ENCODE measurements at regions not wholly inside any gene's neighbourhood (a gene's known extent, or its start where the extent isn't known, plus 50 kb on each side); places are given as distances from the start of the nearest gene placed in this dataset.
A peak's percentile ranks its signal among the peaks of the same experiment; 100 is the strongest.

- DNase-seq: no peak
These were observed 153.0 kb upstream of the SMIM23 start for GRCh38 chr5:171632616-171633015.

DNA sequence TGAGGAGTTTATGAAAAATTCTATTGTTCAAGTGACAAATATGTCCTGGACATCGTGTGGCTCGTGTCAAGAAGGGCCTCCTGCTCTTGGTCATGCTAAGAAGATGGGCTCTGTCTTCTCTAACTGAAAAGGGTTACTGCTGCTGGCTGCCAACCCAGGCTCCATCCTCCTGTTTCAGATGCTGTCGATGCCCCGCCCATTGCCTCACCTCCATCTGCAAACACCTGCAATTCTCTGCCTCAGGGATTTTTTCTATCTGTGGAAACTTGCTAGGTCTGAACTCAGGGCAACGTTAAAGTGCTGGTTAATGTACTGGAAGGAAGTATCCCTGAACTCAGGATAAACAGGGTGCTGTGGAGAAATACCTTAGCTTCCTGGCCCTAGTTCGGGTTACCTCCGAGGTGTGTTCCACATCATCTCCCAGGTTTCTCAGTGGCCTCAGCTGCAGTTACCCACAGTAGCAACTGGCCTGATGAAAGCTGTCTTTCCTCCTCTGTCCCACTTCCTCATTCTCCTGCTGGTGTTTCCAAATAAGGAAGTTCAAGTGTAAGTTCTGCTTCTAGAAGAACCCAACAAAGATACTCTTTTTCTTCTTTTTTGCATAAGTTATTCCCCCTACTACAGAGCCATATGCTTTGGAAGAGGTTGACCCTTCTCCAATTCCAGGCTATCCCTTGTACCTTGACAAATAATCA lies 151.7 kb upstream of the SMIM23 start:
- DNase-seq: no peak

DNA sequence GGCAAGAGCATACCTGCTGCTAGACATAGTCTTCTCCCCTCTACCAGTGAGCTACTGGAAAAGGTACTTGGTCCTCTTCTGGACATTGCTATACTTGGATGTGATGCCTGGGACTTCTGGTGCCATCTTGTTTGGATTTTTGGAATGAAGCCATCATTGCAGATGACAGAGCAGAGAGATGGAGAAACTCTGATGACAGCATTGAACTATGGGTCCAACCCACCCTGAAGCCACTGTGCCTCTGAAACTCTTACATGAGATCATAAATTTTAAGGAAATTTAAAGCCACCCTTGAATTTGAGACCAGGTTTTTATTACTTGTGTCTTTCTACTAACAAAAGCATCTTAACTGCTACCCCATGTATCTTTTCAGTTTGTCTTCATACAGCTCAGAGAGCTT lies 151.1 kb upstream of the SMIM23 start:
- no peak for DNase-seq

DNA sequence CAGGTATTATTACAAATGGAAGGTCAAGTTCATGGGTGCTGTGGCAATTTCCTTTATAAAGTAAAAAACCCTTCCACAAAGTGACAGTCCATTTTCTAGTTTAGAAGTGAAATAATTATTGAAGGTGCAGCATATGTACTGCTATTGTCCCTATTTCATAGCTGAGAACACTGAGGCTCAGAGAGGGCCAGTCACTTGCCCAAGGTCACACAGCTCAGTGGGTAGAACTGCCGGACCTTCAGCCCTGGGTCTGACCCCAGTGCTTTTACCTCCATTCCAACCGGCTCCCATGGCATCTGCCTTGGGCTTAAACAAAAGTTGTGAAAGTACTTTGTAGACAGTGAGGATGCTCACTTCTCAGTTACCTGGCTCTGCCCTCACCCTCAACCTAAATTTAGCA lies 150.6 kb upstream of the SMIM23 start:
- DNase-seq: no peak

- no peak for DNase-seq
These were observed 149.9 kb upstream of the SMIM23 start for GRCh38 chr5:171635561-171636245.

GRCh38 chr5:171637811-171638210 lies 147.8 kb upstream of the SMIM23 start:
- no peak for DNase-seq

DNA sequence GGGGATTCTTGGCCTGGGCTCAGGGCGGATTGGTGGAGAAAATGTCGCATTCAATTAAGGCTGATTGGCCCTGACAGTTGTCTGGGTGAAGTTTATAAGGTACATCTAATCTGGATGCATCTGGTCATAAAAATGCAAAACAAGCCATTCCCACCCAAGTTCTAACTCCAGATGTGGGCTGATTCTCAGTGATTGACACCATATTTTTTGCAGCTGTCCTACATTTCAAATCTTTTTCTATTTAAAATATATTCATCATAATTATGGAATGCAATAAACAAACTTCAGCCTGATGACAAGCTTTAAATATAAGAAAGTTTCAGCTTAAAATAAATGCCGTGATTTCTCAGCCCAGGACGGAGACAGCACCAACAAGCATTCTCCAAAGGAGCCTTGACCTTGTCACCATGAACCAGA lies 146.4 kb upstream of the SMIM23 start:
- no peak for DNase-seq

DNA sequence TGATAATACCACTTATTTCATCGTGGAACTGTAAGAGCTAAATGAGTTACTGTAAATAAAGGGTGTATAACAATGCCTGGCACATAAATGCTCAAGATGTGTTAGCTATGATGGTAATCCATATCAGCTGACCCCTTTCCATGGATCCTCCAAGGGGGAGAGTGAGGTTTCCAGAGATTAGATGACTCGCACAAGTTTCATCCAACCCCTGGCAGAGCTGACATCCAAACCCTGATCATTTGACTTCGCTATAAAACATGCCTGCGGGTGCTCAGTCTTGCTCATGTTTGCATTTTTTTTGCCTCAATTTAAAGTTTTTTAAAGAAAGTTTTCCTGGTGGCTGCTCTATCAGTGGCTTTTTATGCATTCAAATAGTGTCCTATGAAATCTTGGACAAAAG lies 145.7 kb upstream of the SMIM23 start:
- no peak for DNase-seq

DNA sequence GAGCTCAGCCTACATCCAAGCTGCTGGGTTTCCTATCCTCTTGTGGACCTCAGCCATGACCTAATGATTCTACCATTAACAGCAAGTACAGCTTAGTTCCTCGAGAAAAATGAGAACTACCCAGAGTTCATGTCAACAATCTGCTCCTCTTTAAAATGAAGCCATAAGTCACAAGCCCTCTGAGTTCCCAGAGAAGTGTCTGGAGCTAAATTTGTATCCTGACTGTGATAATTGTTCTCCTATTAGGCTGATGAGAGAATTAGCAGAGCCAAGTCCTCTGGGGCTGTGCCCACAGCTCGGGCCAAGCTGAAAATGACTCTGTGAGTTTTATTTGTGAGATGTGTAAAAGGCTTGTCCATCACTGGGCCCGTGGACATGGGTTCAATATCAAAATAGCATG lies 145.1 kb upstream of the SMIM23 start:
- no peak for DNase-seq

DNA sequence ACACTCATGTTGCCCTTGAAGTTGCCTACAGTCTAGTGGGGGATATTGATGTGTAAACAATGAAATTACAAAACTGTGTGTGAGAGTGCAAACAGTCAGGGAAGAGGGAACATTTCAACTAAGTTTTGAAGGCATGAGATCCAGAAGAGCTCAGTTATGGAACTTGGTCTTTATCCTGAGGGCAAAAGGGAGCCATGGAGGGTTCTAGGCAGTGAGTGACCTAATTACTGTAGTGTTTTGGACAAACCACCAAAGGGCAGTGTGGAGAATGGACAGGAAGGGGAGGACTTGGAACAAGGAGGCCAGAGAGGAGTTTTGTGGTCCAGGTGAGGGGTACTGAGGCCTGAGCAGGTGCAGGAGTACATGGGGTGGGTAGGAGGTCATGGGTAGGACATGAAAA lies 143.7 kb upstream of the SMIM23 start:
- DNase-seq: no peak

DNA sequence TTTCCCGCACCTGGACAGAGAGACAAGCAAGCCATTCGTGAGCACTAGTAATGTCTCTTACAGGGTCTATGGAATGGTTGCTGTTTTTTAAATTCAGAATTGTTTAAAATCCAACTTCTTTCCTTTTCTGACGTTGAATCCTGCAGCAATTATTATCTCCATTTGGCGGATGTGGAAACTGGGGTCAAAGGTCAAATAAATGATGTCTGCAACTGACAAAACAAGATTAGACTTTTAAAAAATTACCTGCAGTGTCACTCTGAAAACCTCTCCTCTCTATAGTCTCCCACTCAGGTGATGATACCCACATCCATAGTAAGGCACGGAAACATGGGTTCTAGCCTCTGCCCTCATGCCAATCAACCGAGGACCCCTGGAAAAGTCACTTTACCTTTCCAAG lies 142.7 kb upstream of the SMIM23 start:
- DNase-seq: no peak

- no peak for DNase-seq
These were observed 141.1 kb upstream of the SMIM23 start for GRCh38 chr5:171644536-171644935.

GRCh38 chr5:171646102-171647042 lies 139.2 kb upstream of the SMIM23 start:
- no peak for DNase-seq

GRCh38 chr5:171647043-171647903 lies 138.3 kb upstream of the SMIM23 start:
- DNase-seq: peak; percentile 82

DNA sequence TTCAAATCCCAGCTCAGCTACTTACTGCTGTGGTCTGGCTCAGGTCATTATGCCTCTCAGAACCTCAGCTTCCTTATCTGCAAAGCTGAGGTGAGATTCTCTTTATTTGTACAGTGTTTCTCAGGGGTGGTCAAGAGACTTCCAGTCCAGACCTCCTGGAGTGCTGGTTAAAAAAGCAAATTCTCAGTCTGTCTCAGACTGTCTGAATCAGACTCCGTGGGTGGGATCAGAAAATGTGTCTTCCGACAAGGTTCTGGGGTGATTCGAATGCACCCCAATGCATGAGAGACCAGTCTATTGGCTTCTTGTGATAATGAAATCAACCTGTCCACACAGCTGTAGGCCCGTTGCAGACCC lies 137.7 kb upstream of the SMIM23 start:
- no peak for DNase-seq

DNA sequence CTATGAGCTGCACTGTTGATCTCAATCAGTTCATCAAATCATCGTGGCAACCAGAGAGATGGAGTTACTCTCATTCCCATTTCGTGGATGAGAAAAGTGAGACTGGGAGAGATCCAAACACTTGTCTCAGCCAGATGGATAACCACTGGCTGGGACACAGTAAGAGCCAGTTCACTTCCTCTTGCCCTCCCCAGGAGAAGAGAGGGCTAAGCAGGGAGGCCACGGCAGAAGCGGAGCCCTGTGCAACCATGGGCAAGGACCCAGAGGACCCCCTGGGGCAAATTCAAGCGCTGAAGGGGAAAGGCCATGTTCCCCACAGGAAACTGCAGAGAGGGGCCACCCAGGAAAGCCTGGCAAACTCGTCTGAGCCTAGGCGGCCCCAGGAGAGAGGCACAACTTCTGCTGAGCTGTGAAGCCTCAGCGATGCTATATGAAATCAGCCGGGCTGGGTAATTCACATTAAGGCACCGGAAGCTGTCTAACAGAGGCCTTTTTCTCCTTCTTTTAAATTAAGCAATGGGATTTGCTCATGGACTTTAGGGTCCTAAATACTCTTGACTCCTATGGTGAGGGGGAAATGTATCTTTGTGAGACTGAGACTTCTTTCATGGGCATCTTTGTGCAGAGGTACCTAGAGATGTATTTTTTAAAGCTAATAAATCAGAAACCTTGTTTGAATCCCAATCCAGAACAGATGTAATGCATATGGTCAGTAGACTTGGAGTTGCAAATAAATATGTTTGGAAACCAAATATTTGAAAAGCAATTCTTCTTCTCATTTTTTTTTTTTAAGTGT lies 137.1 kb upstream of the SMIM23 start:
- DNase-seq: no peak

- DNase-seq: no peak
These were observed 136.6 kb upstream of the SMIM23 start for GRCh38 chr5:171649075-171649401.

GRCh38 chr5:171650597-171650996 lies 135.0 kb upstream of the SMIM23 start:
- DNase-seq: no peak

GRCh38 chr5:171651102-171651501 lies 134.5 kb upstream of the SMIM23 start:
- no peak for DNase-seq

DNA sequence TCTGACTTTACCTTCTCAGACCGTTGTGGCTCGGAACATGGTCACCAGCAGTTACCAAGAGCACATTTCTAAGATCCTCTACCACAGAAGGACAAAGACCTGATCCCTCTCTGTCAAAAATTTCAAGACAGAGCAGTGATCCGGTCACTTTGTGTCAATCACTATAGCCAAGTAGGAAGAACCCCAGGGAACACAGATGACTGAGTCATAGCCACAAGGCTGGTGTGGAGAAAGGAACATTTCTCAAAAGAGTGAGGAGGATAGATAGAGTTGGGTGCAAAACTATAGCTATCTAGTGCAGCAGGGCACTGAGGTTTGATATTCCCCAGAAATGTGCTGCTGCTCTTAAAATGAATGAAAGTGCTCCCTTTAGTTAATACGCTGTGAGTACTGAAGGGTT lies 130.7 kb upstream of the SMIM23 start:
- DNase-seq: no peak

- no peak for DNase-seq
These were observed 128.1 kb upstream of the SMIM23 start for GRCh38 chr5:171657473-171657872.

- peak; percentile 30 for DNase-seq
These were observed 125.7 kb upstream of the SMIM23 start for GRCh38 chr5:171659896-171660295.

All from NCI-H524 treated with DMSO at 0.1 percent for 48 hours (cell line).